Smooth muscle cell (in vitro differentiated cells): ENCODE measurements at regions not wholly inside any gene's neighbourhood (a gene's known extent, or its start where the extent isn't known, plus 50 kb on each side); places are given as distances from the start of the nearest gene placed in this dataset.

Experiments
- DNase-seq: peaks from one replicate; lab custom pipeline; 2025; ENCODE audit not compliant: unreplicated experiment; lab: John Stamatoyannopoulos, UW
- H2AFZ ChIP-seq: fragments of 200-600 bp; sonication (generic); 2 replicates; pipeline ENCODE4 v1.6.0; 2016; ENCODE audit warnings: antibody characterized with exemption, low read depth, mild to moderate bottlenecking
- H3F3A ChIP-seq: fragments of 200-600 bp; sonication (generic); 2 replicates; pipeline ENCODE4 v1.6.0; 2017; ENCODE audit warnings: antibody characterized with exemption, low read depth
- H3K27ac ChIP-seq: fragments of 200-600 bp; sonication (generic); 2 replicates; pipeline ENCODE4 v1.5.1; 2016; ENCODE audit warnings: low read depth, mild to moderate bottlenecking
- H3K27me3 ChIP-seq: fragments of 200-600 bp; sonication (generic); 2 replicates; pipeline ENCODE4 v1.6.1; 2016; ENCODE audit warnings: low read depth, mild to moderate bottlenecking
- H3K36me3 ChIP-seq: fragments of 200-600 bp; sonication (generic); 2 replicates; pipeline ENCODE4 v1.5.1; 2016; ENCODE audit warnings: low read depth
- H3K4me1 ChIP-seq: fragments of 200-600 bp; sonication (generic); 2 replicates; pipeline ENCODE4 v1.5.1; 2016; ENCODE audit warnings: low read depth
- H3K4me2 ChIP-seq: fragments of 200-600 bp; sonication (generic); 2 replicates; pipeline ENCODE4 v1.6.0; 2016; ENCODE audit warnings: mild to moderate bottlenecking
- H3K4me3 ChIP-seq: fragments of 200-600 bp; sonication (generic); 2 replicates; pipeline ENCODE4 v1.5.1; 2016; ENCODE audit warnings: mild to moderate bottlenecking
- H3K79me2 ChIP-seq: fragments of 200-600 bp; sonication (generic); 2 replicates; pipeline ENCODE4 v1.6.0; 2016; ENCODE audit warnings: low read depth, mild to moderate bottlenecking
- H3K9ac ChIP-seq: fragments of 200-600 bp; sonication (generic); 2 replicates; pipeline ENCODE4 v1.6.0; 2016; ENCODE audit warnings: low read depth
- H3K9me3 ChIP-seq: fragments of 200-600 bp; sonication (generic); replicated peaks from 2 replicates; pipeline ENCODE4 v1.5.1; 2016; ENCODE audit warnings: low read depth
- H4K20me1 ChIP-seq: fragments of 200-600 bp; sonication (generic); 2 replicates; pipeline ENCODE4 v1.6.0; 2016; ENCODE audit warnings: low read depth
- CTCF ChIP-seq: fragments of 200-600 bp; sonication (generic); IDR thresholded peaks from 2 replicates; pipeline ENCODE4 v1.5.1; 2017; ENCODE audit warnings: borderline replicate concordance, mild to moderate bottlenecking, antibody characterized with exemption; ENCODE audit not compliant: insufficient read depth, poor library complexity, severe bottlenecking
- WGBS: methylation state at CpG from one replicate; pipeline ENCODE4 v1.1.7; 2016; ENCODE audit warnings: low lambda C conversion rate; 5-methylcytosine and 5-hydroxymethylcytosine counted together

- no peak for DNase-seq
- Histone ChIP-seq H3K4me1 (no peaks in the 10 kb centered on the region), H3K79me2 (no peaks in the 10 kb centered on the region), H3K4me2 (no peak overlapping the region), H3K36me3 (no peaks in the 10 kb centered on the region), H3K4me3 (no peak overlapping the region), H3F3A (no peaks in the 10 kb centered on the region), H4K20me1 (no peaks in the 10 kb centered on the region), H2AFZ (no peak overlapping the region), H3K27ac (no peak overlapping the region), H3K27me3 (no peaks in the 10 kb centered on the region), H3K9me3 (no peaks in the 10 kb centered on the region), H3K9ac (no peak overlapping the region)
- 95% methylated on average over 2 of the region's 2 CpGs for WGBS
- TF ChIP-seq CTCF, result no peak
Observed at GRCh38 chr16:50485232-50485631, 63.0 kb upstream of the NKD1 start.

GRCh38 chr16:50482271-50482670 lies 65.9 kb upstream of the NKD1 start:
- H4K20me1 ChIP-seq, result no peaks in the 10 kb centered on the region
- no peaks in the 10 kb centered on the region for H3K36me3 ChIP-seq
- no peaks in the 10 kb centered on the region for H3K79me2 ChIP-seq
- no peak overlapping the region for H3K27ac ChIP-seq
- no peak overlapping the region for H3K4me3 ChIP-seq
- H3K27me3 ChIP-seq, result no peaks in the 10 kb centered on the region
- H3K4me1 ChIP-seq, result no peaks in the 10 kb centered on the region
- no peaks in the 10 kb centered on the region for H3K9me3 ChIP-seq
- WGBS, result 94% methylated on average over 5 of the region's 5 CpGs
- H2AFZ ChIP-seq, result no peak overlapping the region
- no peak for DNase-seq
- H3F3A ChIP-seq, result no peaks in the 10 kb centered on the region
- H3K9ac ChIP-seq, result no peak overlapping the region
- TF ChIP-seq CTCF, result no peak
- H3K4me2 ChIP-seq, result no peak overlapping the region

- no peaks in the 10 kb centered on the region for H3K27me3 ChIP-seq
- H3K4me1 ChIP-seq, result no peaks in the 10 kb centered on the region
- H3K36me3 ChIP-seq, result no peaks in the 10 kb centered on the region
- WGBS, result 74% methylated on average over 3 of the region's 3 CpGs
- no peaks in the 10 kb centered on the region for H3K9me3 ChIP-seq
- no peak overlapping the region for H3K4me2 ChIP-seq
- no peak overlapping the region for H3K27ac ChIP-seq
- H3K9ac ChIP-seq, result no peak overlapping the region
- DNase-seq, result no peak
- H2AFZ ChIP-seq, result no peak overlapping the region
- no peak overlapping the region for H3K4me3 ChIP-seq
- TF ChIP-seq CTCF, result no peak
- no peaks in the 10 kb centered on the region for H4K20me1 ChIP-seq
- no peaks in the 10 kb centered on the region for H3F3A ChIP-seq
- H3K79me2 ChIP-seq, result no peaks in the 10 kb centered on the region
Observed at GRCh38 chr16:50480206-50480605, 68.0 kb upstream of the NKD1 start.

- Histone ChIP-seq H3K27ac (no peak overlapping the region), H3K4me2 (no peak overlapping the region), H3K9me3 (no peaks in the 10 kb centered on the region), H3K9ac (no peak overlapping the region), H3K36me3 (no peaks in the 10 kb centered on the region), H3K79me2 (no peaks in the 10 kb centered on the region), H3K4me1 (no peaks in the 10 kb centered on the region), H4K20me1 (no peaks in the 10 kb centered on the region), H3K4me3 (no peak overlapping the region), H3K27me3 (no peaks in the 10 kb centered on the region), H3F3A (no peaks in the 10 kb centered on the region), H2AFZ (no peak overlapping the region)
- no peak for DNase-seq
- no peak for TF ChIP-seq CTCF
- WGBS, result 85% methylated on average over 5 of the region's 5 CpGs
Observed at GRCh38 chr16:50479771-50480170, 68.4 kb upstream of the NKD1 start.
